CD4-positive, CD25-positive, alpha-beta regulatory T cell (primary cell): ENCODE measurements at regions not wholly inside any gene's neighbourhood (a gene's known extent, or its start where the extent isn't known, plus 50 kb on each side); places are given as distances from the start of the nearest gene placed in this dataset.
"Not testable (repeated sequence)": the region's sequence is repeated elsewhere in the genome, so short reads cannot be mapped to it uniquely, and the experiment has no call there.

ENCODE experiments used
- ATAC-seq, 2 donors: fragments of 150-1000 bp; cut with Tn5 transposase; one replicate each; pipeline ENCODE4 v1.10.0; 2021; ENCODE audit warnings: low read depth in 2 of 2, moderate number of reproducible peaks in 2 of 2, moderate library complexity in 1 of 2
- DNase-seq, 3 donors: peaks; one replicate each; pipeline versions ENCODE4 v3.0.0 to v3.0.0-alpha.2; 2012 to 2022; ENCODE audit warnings: mixed read lengths in 1 of 3
- H3K27ac ChIP-seq: one replicate; pipeline ENCODE4 v1.7.0; 2013; ENCODE audit warnings: mild to moderate bottlenecking, low read length; ENCODE audit not compliant: insufficient read depth, poor library complexity, severe bottlenecking
- H3K27me3 ChIP-seq: one replicate; pipeline ENCODE4 v1.7.0; 2013; ENCODE audit warnings: low read length; ENCODE audit not compliant: control insufficient read depth, insufficient read depth
- H3K36me3 ChIP-seq: one replicate; pipeline ENCODE4 v1.7.0; 2013; ENCODE audit warnings: mild to moderate bottlenecking, low read length, moderate library complexity; ENCODE audit not compliant: control insufficient read depth, insufficient read depth
- H3K4me1 ChIP-seq: 2 replicates; pipeline ENCODE4 v1.7.0; 2013; ENCODE audit warnings: mild to moderate bottlenecking, low read length; ENCODE audit not compliant: insufficient read depth, control insufficient read depth, poor library complexity, severe bottlenecking
- H3K4me3 ChIP-seq: one replicate; pipeline ENCODE4 v1.7.0; 2013; ENCODE audit warnings: low read depth, mild to moderate bottlenecking, low read length, moderate library complexity
- H3K9me3 ChIP-seq, 2 experiments: 1 replicate in 1 of 2; 2 replicates in 1 of 2; pipeline ENCODE4 v1.7.0; 2013; ENCODE audit warnings: low read length in 2 of 2, mild to moderate bottlenecking in 1 of 2, moderate library complexity in 1 of 2; ENCODE audit not compliant: control insufficient read depth in 2 of 2
- H3K27ac Mint-ChIP-seq, 3 donors: one replicate each; pipeline ENCODE4 v1.8.0; 2020 to 2022; ENCODE audit warnings: mild to moderate bottlenecking in 3 of 3, mixed read lengths in 3 of 3, moderate library complexity in 2 of 3
- H3K27me3 Mint-ChIP-seq: one replicate; pipeline ENCODE4 v1.8.0; 2022; ENCODE audit warnings: mild to moderate bottlenecking, mixed read lengths
- H3K36me3 Mint-ChIP-seq: one replicate; pipeline ENCODE4 v1.8.0; 2020; ENCODE audit warnings: mixed read lengths
- H3K4me1 Mint-ChIP-seq, 4 donors: one replicate each; pipeline ENCODE4 v1.8.0; 2020 to 2022; ENCODE audit warnings: mixed read lengths in 4 of 4, mild to moderate bottlenecking in 1 of 4
- H3K4me3 Mint-ChIP-seq, 4 donors: one replicate each; pipeline ENCODE4 v1.8.0; 2020 to 2022; ENCODE audit warnings: mild to moderate bottlenecking in 4 of 4, mixed read lengths in 4 of 4, moderate library complexity in 3 of 4
- H3K9me3 Mint-ChIP-seq, 7 donors: one replicate each; pipeline ENCODE4 v1.8.0; 2020 to 2022; ENCODE audit warnings: mixed read lengths in 7 of 7, mild to moderate bottlenecking in 3 of 7, moderate library complexity in 2 of 7

- H3K36me3 Mint-ChIP-seq, ATAC-seq, H3K27me3 ChIP-seq, H3K4me1 Mint-ChIP-seq, DNase-seq, H3K4me1 ChIP-seq, H3K27me3 Mint-ChIP-seq, H3K4me3 ChIP-seq, H3K36me3 ChIP-seq, H3K27ac ChIP-seq, H3K27ac Mint-ChIP-seq, H3K4me3 Mint-ChIP-seq, H3K9me3 ChIP-seq, H3K9me3 Mint-ChIP-seq: not testable (repeated sequence)
These were observed 214.4 kb upstream of the HS3ST1 start for GRCh38 chr4:11643081-11643480.

- Mint-ChIP-seq H3K9me3 (peaks cover 0 to 10% (median 3%) of the 10 kb centered on the region in 7 donors), H3K36me3 (no peaks in the 10 kb centered on the region), H3K4me3 (no peak overlapping the region), H3K27me3 (peaks cover 5% of the 10 kb centered on the region), H3K4me1 (no peaks in the 10 kb centered on the region), H3K27ac (no peak overlapping the region)
- Histone ChIP-seq H3K36me3 (no peaks in the 10 kb centered on the region), H3K27ac (no peak overlapping the region), H3K27me3 (peaks cover 3% of the 10 kb centered on the region), H3K4me3 (no peak overlapping the region), H3K9me3 (no peaks in the 10 kb centered on the region), H3K4me1 (no peaks in the 10 kb centered on the region)
- DNase-seq (no peak), ATAC-seq (no peak)
These were observed 211.9 kb upstream of the HS3ST1 start for GRCh38 chr4:11640584-11640983.

DNA sequence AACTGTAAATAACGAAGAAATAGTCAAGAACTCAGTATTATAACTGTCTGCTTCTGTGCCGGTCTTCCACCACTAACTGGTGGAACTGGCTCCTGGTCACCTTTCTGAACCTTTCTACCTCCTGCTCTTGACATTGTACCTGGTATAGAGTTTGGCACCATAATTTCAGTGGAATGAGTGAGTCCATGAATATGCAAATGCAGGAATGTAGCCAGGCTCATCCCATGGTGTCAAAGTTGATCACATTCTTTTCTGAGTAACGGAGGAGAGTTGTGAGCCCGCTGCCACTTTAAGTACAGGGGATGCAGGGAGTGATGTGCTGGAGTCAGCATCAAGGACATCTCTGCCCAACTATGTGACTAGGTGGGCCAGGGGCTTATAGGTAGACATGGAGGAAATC lies 207.9 kb upstream of the HS3ST1 start:
- H3K9me3 ChIP-seq: no peaks in the 10 kb centered on the region
- H3K27ac Mint-ChIP-seq: no peak overlapping the region
- H3K4me1 ChIP-seq: no peaks in the 10 kb centered on the region
- DNase-seq (no peak), ATAC-seq (no peak)
- no peaks in the 10 kb centered on the region for H3K27me3 Mint-ChIP-seq
- no peak overlapping the region for H3K4me3 ChIP-seq
- H3K9me3 Mint-ChIP-seq: peaks cover 0 to 10% (median 4%) of the 10 kb centered on the region in 7 donors
- H3K36me3 Mint-ChIP-seq: no peaks in the 10 kb centered on the region
- H3K4me3 Mint-ChIP-seq: no peak overlapping the region
- H3K27me3 ChIP-seq: peaks cover 3% of the 10 kb centered on the region
- peaks cover 0 to 5% (median 0%) of the 10 kb centered on the region in 4 donors for H3K4me1 Mint-ChIP-seq
- no peaks in the 10 kb centered on the region for H3K36me3 ChIP-seq
- no peak overlapping the region for H3K27ac ChIP-seq

DNA sequence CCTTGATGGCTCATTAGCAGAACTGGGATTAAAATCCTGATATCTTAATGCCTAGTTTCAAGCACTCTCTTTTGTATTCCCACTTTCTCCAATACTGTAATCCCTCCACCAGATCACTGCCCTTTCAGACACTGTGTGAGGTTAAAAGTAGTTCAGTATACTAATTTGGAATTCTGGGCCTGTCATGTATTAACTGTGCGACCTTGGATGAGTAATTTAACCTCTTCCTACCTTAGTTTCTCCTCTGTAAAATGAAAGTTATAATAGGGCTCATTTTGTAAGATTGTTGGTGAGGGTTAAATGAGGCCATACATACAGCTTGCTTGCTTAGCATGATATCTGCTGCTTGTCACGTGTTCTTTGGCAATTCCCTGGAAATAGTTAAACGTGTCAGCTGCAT lies 207.3 kb upstream of the HS3ST1 start:
- no peak overlapping the region for H3K27ac ChIP-seq
- no peak for DNase-seq
- Mint-ChIP-seq H3K36me3 (no peaks in the 10 kb centered on the region), H3K27ac (no peak overlapping the region), H3K9me3 (peaks cover 0 to 10% (median 4%) of the 10 kb centered on the region in 7 donors), H3K27me3 (no peaks in the 10 kb centered on the region), H3K4me3 (no peak overlapping the region), H3K4me1 (peaks cover 0 to 5% (median 0%) of the 10 kb centered on the region in 4 donors)
- no peak for ATAC-seq
- H3K36me3 ChIP-seq: no peaks in the 10 kb centered on the region
- H3K9me3 ChIP-seq: no peaks in the 10 kb centered on the region
- no peaks in the 10 kb centered on the region for H3K4me1 ChIP-seq
- H3K27me3 ChIP-seq: peaks cover 3% of the 10 kb centered on the region
- no peak overlapping the region for H3K4me3 ChIP-seq

GRCh38 chr4:11635342-11635741 lies 206.6 kb upstream of the HS3ST1 start:
- no peak overlapping the region for H3K4me3 Mint-ChIP-seq
- Histone ChIP-seq H3K9me3 (no peaks in the 10 kb centered on the region), H3K4me3 (no peak overlapping the region), H3K36me3 (no peaks in the 10 kb centered on the region), H3K27ac (no peak overlapping the region), H3K27me3 (peaks cover 3% of the 10 kb centered on the region), H3K4me1 (no peaks in the 10 kb centered on the region)
- DNase-seq (no peak), ATAC-seq (no peak)
- no peaks in the 10 kb centered on the region for H3K27me3 Mint-ChIP-seq
- H3K4me1 Mint-ChIP-seq: peaks cover 0 to 5% (median 0%) of the 10 kb centered on the region in 4 donors
- H3K9me3 Mint-ChIP-seq: peaks cover 0 to 10% (median 5%) of the 10 kb centered on the region in 7 donors
- H3K36me3 Mint-ChIP-seq: no peaks in the 10 kb centered on the region
- no peak overlapping the region for H3K27ac Mint-ChIP-seq

- ATAC-seq: no peak
- no peaks in the 10 kb centered on the region for H3K4me1 ChIP-seq
- Mint-ChIP-seq H3K4me1 (peaks cover 0 to 6% (median 0%) of the 10 kb centered on the region in 4 donors), H3K9me3 (peaks cover 0 to 10% (median 4%) of the 10 kb centered on the region in 7 donors), H3K4me3 (no peak overlapping the region), H3K27me3 (no peaks in the 10 kb centered on the region), H3K27ac (no peak overlapping the region), H3K36me3 (no peaks in the 10 kb centered on the region)
- H3K9me3 ChIP-seq: no peaks in the 10 kb centered on the region
- no peak for DNase-seq
- H3K36me3 ChIP-seq: no peaks in the 10 kb centered on the region
- H3K27ac ChIP-seq: no peak overlapping the region
- no peak overlapping the region for H3K4me3 ChIP-seq
- peaks cover 3% of the 10 kb centered on the region for H3K27me3 ChIP-seq
These were observed 205.6 kb upstream of the HS3ST1 start for GRCh38 chr4:11634283-11634682.

GRCh38 chr4:11633430-11633829 lies 204.7 kb upstream of the HS3ST1 start:
- Mint-ChIP-seq H3K27ac (no peak overlapping the region), H3K27me3 (no peaks in the 10 kb centered on the region), H3K4me1 (peaks cover 0 to 6% (median 0%) of the 10 kb centered on the region in 4 donors), H3K4me3 (no peak overlapping the region), H3K36me3 (no peaks in the 10 kb centered on the region), H3K9me3 (peaks cover 0 to 4% (median 0%) of the 10 kb centered on the region in 7 donors)
- Histone ChIP-seq H3K4me3 (no peak overlapping the region), H3K36me3 (no peaks in the 10 kb centered on the region), H3K4me1 (no peaks in the 10 kb centered on the region), H3K9me3 (no peaks in the 10 kb centered on the region), H3K27me3 (peaks cover 1% of the 10 kb centered on the region), H3K27ac (no peak overlapping the region)
- ATAC-seq (no peak), DNase-seq (no peak)

DNA sequence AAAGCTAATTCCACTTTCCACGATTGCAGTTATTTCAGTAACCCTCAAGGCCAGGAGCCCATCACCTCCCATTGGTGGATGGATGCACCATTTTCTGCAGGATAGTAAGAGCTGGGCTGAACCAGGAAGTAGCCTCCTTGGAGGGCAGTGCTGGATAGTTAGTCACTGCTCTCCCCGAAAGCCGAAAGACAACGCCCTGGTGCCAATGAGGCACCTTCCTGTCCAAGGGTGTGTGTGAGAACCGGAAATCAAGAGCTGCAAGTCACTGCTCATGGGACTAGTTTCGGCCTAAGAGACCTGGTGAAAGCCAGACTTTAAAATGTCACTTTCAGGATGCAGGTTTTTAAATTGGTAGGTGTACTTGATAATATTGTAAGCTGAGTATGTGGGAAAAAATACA lies 203.8 kb upstream of the HS3ST1 start:
- H3K9me3 Mint-ChIP-seq: peaks cover 0 to 4% (median 0%) of the 10 kb centered on the region in 7 donors
- no peaks in the 10 kb centered on the region for H3K27me3 Mint-ChIP-seq
- ATAC-seq (no peak), DNase-seq (no peak)
- H3K27ac ChIP-seq: no peak overlapping the region
- H3K36me3 ChIP-seq: no peaks in the 10 kb centered on the region
- no peak overlapping the region for H3K4me3 ChIP-seq
- H3K27me3 ChIP-seq: no peaks in the 10 kb centered on the region
- H3K4me1 Mint-ChIP-seq: peaks cover 0 to 6% (median 0%) of the 10 kb centered on the region in 4 donors
- H3K27ac Mint-ChIP-seq: no peak overlapping the region
- no peaks in the 10 kb centered on the region for H3K36me3 Mint-ChIP-seq
- H3K4me3 Mint-ChIP-seq: no peak overlapping the region
- no peaks in the 10 kb centered on the region for H3K4me1 ChIP-seq
- H3K9me3 ChIP-seq: no peaks in the 10 kb centered on the region
